GM23338 (cell line): ENCODE measurements at regions not wholly inside any gene's neighbourhood (a gene's known extent, or its start where the extent isn't known, plus 50 kb on each side); places are given as distances from the start of the nearest gene placed in this dataset.

Source experiments
- ATAC-seq: fragments of 200-7000 bp; cut with Tn5 transposase; 3 replicates; pipeline ENCODE4 v1.9.1; 2020
- DNase-seq: peaks from one replicate; pipeline ENCODE4 v3.0.0-alpha.2; 2015; ENCODE audit warnings: low spot score
- H2AFZ ChIP-seq: fragments of 200-600 bp; sonication (generic); 2 replicates; pipeline ENCODE4 v1.8.0; 2016; ENCODE audit warnings: antibody characterized with exemption, mild to moderate bottlenecking, moderate library complexity
- H3F3A ChIP-seq: fragments of 200-600 bp; sonication (generic); replicated peaks from 2 replicates; pipeline ENCODE4 v1.8.0; 2017; ENCODE audit warnings: antibody characterized with exemption, mixed run types, low read depth
- H3K27ac ChIP-seq: fragments of 200-600 bp; sonication (generic); 2 replicates; pipeline ENCODE4 v1.6.1; 2016; ENCODE audit warnings: low read depth
- H3K27me3 ChIP-seq: fragments of 200-600 bp; sonication (generic); 2 replicates; pipeline ENCODE4 v1.8.0; 2016; ENCODE audit warnings: mild to moderate bottlenecking, mixed run types, moderate library complexity; ENCODE audit not compliant: insufficient read depth
- H3K36me3 ChIP-seq: fragments of 200-600 bp; sonication (generic); 2 replicates; pipeline ENCODE4 v1.8.0; 2016; ENCODE audit warnings: mild to moderate bottlenecking; ENCODE audit not compliant: insufficient read depth
- H3K4me1 ChIP-seq: fragments of 200-600 bp; sonication (generic); 2 replicates; pipeline ENCODE4 v1.8.0; 2016; ENCODE audit warnings: mild to moderate bottlenecking, moderate library complexity; ENCODE audit not compliant: insufficient read depth
- H3K4me2 ChIP-seq: fragments of 200-600 bp; sonication (generic); 2 replicates; pipeline ENCODE4 v1.7.1; 2017; ENCODE audit warnings: mixed run types
- H3K4me3 ChIP-seq: fragments of 200-600 bp; sonication (generic); 2 replicates; pipeline ENCODE4 v1.6.1; 2016; ENCODE audit warnings: mixed run types
- H3K79me2 ChIP-seq: fragments of 200-600 bp; sonication (generic); replicated peaks from 2 replicates; pipeline ENCODE4 v1.8.0; 2017; ENCODE audit warnings: mild to moderate bottlenecking; ENCODE audit not compliant: insufficient read depth
- H3K9me2 ChIP-seq: fragments of 200-600 bp; sonication (generic); 2 replicates; pipeline ENCODE4 v1.8.0; 2017; ENCODE audit not compliant: insufficient read depth
- H4K20me1 ChIP-seq: fragments of 200-600 bp; sonication (generic); replicated peaks from 2 replicates; pipeline ENCODE4 v1.8.0; 2017; ENCODE audit warnings: mild to moderate bottlenecking; ENCODE audit not compliant: insufficient read depth
- H3K27ac Mint-ChIP-seq: 2 replicates; pipeline ENCODE4 v1.8.0; 2020; ENCODE audit warnings: inconsistent platforms, mild to moderate bottlenecking, moderate library complexity, mixed read lengths
- H3K27me3 Mint-ChIP-seq: 3 replicates; pipeline ENCODE4 v1.8.0; 2022; ENCODE audit warnings: low read depth, mild to moderate bottlenecking, moderate library complexity, mixed read lengths, inconsistent platforms; ENCODE audit not compliant: insufficient read depth, poor library complexity
- H3K36me3 Mint-ChIP-seq: 3 replicates; pipeline ENCODE4 v1.8.0; 2021; ENCODE audit warnings: low read depth, mild to moderate bottlenecking, inconsistent platforms, moderate library complexity, mixed read lengths
- H3K4me1 Mint-ChIP-seq: 3 replicates; pipeline ENCODE4 v1.8.0; 2020; ENCODE audit warnings: mild to moderate bottlenecking, inconsistent platforms, mixed read lengths
- H3K4me3 Mint-ChIP-seq: 3 replicates; pipeline ENCODE4 v1.8.0; 2021; ENCODE audit warnings: moderate library complexity, mild to moderate bottlenecking, inconsistent platforms, mixed read lengths
- H3K9me3 Mint-ChIP-seq: 3 replicates; pipeline ENCODE4 v1.8.0; 2020; ENCODE audit warnings: moderate library complexity, mild to moderate bottlenecking, inconsistent platforms, mixed read lengths
- CREB1 ChIP-seq: fragments of 250-450 bp; sonication (Bioruptor Pico); IDR thresholded peaks from 2 replicates; pipeline ENCODE4 v1.5.0; 2020; ENCODE audit warnings: low read depth, mild to moderate bottlenecking, moderate library complexity
- EZH2 ChIP-seq: fragments of 200-600 bp; sonication (generic); IDR thresholded peaks from one replicate; pipeline ENCODE4 v1.8.0; 2017; ENCODE audit warnings: antibody characterized with exemption, mild to moderate bottlenecking, low read depth; ENCODE audit not compliant: unreplicated experiment
- JUNB ChIP-seq: IDR thresholded peaks from one replicate; pipeline ENCODE4 v1.6.1; 2016; ENCODE audit warnings: antibody characterized with exemption; ENCODE audit not compliant: unreplicated experiment
- NANOG ChIP-seq: IDR thresholded peaks from 2 replicates; pipeline ENCODE4 v1.6.1; 2016; ENCODE audit warnings: antibody characterized with exemption, borderline replicate concordance
- POLR2AphosphoS5 ChIP-seq: IDR thresholded peaks from 2 replicates; pipeline ENCODE4 v1.6.1; 2016; ENCODE audit warnings: antibody characterized with exemption, low read depth
- STAT1 ChIP-seq: IDR thresholded peaks from one replicate; pipeline ENCODE4 v1.6.1; 2016; ENCODE audit warnings: antibody characterized with exemption; ENCODE audit not compliant: unreplicated experiment
- ZNF114 ChIP-seq: fragments of 250-450 bp; sonication (Bioruptor Pico); IDR thresholded peaks from 2 replicates; pipeline ENCODE4 v1.5.0; 2020; ENCODE audit warnings: mild to moderate bottlenecking, moderate library complexity
- ZNF331 ChIP-seq: fragments of 250-450 bp; sonication (Bioruptor Pico); IDR thresholded peaks from 2 replicates; pipeline ENCODE4 v1.5.0; 2020; ENCODE audit warnings: low read depth, mild to moderate bottlenecking, moderate library complexity
- TF ChIP-seq, protein P1 (sequence below): IDR thresholded peaks from one replicate; pipeline ENCODE4 v1.6.1; 2018; ENCODE audit warnings: antibody characterized with exemption; ENCODE audit not compliant: unreplicated experiment
- TF ChIP-seq, protein P2 (sequence below), 2 experiments: fragments of 200-600 bp in 1 of 2; sonication (generic) in 1 of 2; conservative IDR thresholded peaks; 2 replicates each; pipeline versions ENCODE4 v1.5.1 to v1.6.1; 2016 to 2017; ENCODE audit warnings: antibody characterized with exemption in 2 of 2, low read depth in 2 of 2, mild to moderate bottlenecking in 2 of 2, moderate library complexity in 1 of 2
- TF ChIP-seq, protein P3 (sequence below): IDR thresholded peaks from 2 replicates; pipeline ENCODE4 v1.6.1; 2016; ENCODE audit warnings: antibody characterized with exemption
- TF ChIP-seq, protein P4 (sequence below): fragments of 250-450 bp; sonication (Bioruptor Pico); IDR thresholded peaks from 2 replicates; pipeline ENCODE4 v1.5.0; 2020; ENCODE audit warnings: mild to moderate bottlenecking, moderate library complexity

DNA sequence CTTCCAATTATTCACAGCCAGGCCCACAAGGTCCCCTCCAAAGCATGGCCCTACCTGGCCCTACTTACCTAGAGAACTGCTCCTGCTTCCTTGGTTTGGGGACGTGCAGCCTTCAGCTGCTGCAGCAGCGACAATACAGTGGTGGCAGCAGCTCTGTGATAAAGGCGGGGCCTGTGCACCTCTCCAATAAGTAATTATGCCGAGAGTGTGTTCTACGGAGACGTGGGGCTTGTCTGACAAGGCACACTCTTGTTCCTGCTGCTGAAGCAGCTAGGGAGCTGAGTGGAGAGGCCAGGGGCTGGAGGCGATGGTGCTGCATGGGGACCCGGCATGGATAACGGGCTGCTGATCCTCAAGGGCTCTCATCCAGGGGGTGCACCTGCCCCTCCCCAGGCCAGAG is 98.0 kb upstream of the THY1 start:
- Mint-ChIP-seq H3K27ac (no peak overlapping the region), H3K27me3 (peaks cover 12% of the 10 kb centered on the region), H3K4me3 (no peak overlapping the region), H3K4me1 (peaks cover 12% of the 10 kb centered on the region; the same call in 2 of the 3 replicates), H3K9me3 (no peaks in the 10 kb centered on the region), H3K36me3 (no peaks in the 10 kb centered on the region)
- no peak overlapping the region for H3K27ac ChIP-seq
- no peaks in the 10 kb centered on the region; the same call in 1 of the 2 replicates for H4K20me1 ChIP-seq
- no peaks in the 10 kb centered on the region for H3K27me3 ChIP-seq
- ATAC-seq, result no peak
- no peak overlapping the region for H3K4me3 ChIP-seq
- no peaks in the 10 kb centered on the region for H3K79me2 ChIP-seq
- no peak overlapping the region for H2AFZ ChIP-seq
- DNase-seq, result no peak
- H3K36me3 ChIP-seq, result no peaks in the 10 kb centered on the region
- no peak overlapping the region for H3K4me2 ChIP-seq
- no peaks in the 10 kb centered on the region for H3F3A ChIP-seq
- H3K4me1 ChIP-seq, result no peaks in the 10 kb centered on the region
- no peaks in the 10 kb centered on the region for H3K9me2 ChIP-seq
- TF ChIP-seq ZNF114 (CRISPR knock-in tag) (no peak), JUNB (no peak), EZH2 (no peak), STAT1 (no peak), ZNF331 (CRISPR knock-in tag) (no peak), POLR2AphosphoS5 (no peak), NANOG (no peak), CREB1 (no peak)
- TF ChIP-seq, protein P1, sequence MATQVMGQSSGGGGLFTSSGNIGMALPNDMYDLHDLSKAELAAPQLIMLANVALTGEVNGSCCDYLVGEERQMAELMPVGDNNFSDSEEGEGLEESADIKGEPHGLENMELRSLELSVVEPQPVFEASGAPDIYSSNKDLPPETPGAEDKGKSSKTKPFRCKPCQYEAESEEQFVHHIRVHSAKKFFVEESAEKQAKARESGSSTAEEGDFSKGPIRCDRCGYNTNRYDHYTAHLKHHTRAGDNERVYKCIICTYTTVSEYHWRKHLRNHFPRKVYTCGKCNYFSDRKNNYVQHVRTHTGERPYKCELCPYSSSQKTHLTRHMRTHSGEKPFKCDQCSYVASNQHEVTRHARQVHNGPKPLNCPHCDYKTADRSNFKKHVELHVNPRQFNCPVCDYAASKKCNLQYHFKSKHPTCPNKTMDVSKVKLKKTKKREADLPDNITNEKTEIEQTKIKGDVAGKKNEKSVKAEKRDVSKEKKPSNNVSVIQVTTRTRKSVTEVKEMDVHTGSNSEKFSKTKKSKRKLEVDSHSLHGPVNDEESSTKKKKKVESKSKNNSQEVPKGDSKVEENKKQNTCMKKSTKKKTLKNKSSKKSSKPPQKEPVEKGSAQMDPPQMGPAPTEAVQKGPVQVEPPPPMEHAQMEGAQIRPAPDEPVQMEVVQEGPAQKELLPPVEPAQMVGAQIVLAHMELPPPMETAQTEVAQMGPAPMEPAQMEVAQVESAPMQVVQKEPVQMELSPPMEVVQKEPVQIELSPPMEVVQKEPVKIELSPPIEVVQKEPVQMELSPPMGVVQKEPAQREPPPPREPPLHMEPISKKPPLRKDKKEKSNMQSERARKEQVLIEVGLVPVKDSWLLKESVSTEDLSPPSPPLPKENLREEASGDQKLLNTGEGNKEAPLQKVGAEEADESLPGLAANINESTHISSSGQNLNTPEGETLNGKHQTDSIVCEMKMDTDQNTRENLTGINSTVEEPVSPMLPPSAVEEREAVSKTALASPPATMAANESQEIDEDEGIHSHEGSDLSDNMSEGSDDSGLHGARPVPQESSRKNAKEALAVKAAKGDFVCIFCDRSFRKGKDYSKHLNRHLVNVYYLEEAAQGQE, result no peak
- TF ChIP-seq, protein P2, sequence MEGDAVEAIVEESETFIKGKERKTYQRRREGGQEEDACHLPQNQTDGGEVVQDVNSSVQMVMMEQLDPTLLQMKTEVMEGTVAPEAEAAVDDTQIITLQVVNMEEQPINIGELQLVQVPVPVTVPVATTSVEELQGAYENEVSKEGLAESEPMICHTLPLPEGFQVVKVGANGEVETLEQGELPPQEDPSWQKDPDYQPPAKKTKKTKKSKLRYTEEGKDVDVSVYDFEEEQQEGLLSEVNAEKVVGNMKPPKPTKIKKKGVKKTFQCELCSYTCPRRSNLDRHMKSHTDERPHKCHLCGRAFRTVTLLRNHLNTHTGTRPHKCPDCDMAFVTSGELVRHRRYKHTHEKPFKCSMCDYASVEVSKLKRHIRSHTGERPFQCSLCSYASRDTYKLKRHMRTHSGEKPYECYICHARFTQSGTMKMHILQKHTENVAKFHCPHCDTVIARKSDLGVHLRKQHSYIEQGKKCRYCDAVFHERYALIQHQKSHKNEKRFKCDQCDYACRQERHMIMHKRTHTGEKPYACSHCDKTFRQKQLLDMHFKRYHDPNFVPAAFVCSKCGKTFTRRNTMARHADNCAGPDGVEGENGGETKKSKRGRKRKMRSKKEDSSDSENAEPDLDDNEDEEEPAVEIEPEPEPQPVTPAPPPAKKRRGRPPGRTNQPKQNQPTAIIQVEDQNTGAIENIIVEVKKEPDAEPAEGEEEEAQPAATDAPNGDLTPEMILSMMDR (conservative IDR thresholded peaks at IDR 0.05; ENCODE audit: low read depth in 2 of 2), result no peak
- TF ChIP-seq, protein P3, sequence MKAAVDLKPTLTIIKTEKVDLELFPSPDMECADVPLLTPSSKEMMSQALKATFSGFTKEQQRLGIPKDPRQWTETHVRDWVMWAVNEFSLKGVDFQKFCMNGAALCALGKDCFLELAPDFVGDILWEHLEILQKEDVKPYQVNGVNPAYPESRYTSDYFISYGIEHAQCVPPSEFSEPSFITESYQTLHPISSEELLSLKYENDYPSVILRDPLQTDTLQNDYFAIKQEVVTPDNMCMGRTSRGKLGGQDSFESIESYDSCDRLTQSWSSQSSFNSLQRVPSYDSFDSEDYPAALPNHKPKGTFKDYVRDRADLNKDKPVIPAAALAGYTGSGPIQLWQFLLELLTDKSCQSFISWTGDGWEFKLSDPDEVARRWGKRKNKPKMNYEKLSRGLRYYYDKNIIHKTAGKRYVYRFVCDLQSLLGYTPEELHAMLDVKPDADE, result no peak

DNA sequence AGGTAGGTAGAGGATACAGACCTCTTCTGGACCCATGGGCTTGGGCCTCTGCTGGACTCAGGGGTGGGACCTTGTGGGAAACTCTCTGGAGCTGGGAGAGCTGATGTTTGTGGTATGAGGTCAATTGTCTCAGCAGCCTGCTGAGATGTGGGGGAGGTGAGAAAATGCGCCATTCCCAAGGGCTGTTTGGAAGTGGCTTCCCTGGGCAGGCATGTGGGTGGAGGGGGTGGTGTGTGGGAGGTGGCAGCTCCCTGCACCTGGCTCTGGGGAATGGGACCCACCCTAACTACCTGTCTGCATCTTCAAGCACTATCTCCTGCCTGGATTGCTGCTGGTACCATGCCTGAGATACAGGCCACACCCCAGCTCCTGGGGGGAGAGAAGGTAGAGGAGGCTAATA is 97.4 kb upstream of the THY1 start:
- no peaks in the 10 kb centered on the region for H3F3A ChIP-seq
- H2AFZ ChIP-seq, result no peak overlapping the region
- no peak overlapping the region for H3K4me3 ChIP-seq
- Mint-ChIP-seq H3K9me3 (no peaks in the 10 kb centered on the region), H3K4me1 (peaks cover 12% of the 10 kb centered on the region; the same call in 2 of the 3 replicates), H3K27ac (no peak overlapping the region), H3K36me3 (no peaks in the 10 kb centered on the region), H3K4me3 (no peak overlapping the region), H3K27me3 (peaks cover 12% of the 10 kb centered on the region)
- ATAC-seq (peak; percentile 25; the same call in 2 of the 3 replicates), DNase-seq (no peak)
- H3K27ac ChIP-seq, result no peak overlapping the region
- H3K4me2 ChIP-seq, result no peak overlapping the region
- H4K20me1 ChIP-seq, result no peaks in the 10 kb centered on the region; the same call in 1 of the 2 replicates
- no peaks in the 10 kb centered on the region for H3K27me3 ChIP-seq
- H3K4me1 ChIP-seq, result no peaks in the 10 kb centered on the region
- H3K79me2 ChIP-seq, result no peaks in the 10 kb centered on the region
- no peaks in the 10 kb centered on the region for H3K9me2 ChIP-seq
- H3K36me3 ChIP-seq, result no peaks in the 10 kb centered on the region
- TF ChIP-seq, protein P4, sequence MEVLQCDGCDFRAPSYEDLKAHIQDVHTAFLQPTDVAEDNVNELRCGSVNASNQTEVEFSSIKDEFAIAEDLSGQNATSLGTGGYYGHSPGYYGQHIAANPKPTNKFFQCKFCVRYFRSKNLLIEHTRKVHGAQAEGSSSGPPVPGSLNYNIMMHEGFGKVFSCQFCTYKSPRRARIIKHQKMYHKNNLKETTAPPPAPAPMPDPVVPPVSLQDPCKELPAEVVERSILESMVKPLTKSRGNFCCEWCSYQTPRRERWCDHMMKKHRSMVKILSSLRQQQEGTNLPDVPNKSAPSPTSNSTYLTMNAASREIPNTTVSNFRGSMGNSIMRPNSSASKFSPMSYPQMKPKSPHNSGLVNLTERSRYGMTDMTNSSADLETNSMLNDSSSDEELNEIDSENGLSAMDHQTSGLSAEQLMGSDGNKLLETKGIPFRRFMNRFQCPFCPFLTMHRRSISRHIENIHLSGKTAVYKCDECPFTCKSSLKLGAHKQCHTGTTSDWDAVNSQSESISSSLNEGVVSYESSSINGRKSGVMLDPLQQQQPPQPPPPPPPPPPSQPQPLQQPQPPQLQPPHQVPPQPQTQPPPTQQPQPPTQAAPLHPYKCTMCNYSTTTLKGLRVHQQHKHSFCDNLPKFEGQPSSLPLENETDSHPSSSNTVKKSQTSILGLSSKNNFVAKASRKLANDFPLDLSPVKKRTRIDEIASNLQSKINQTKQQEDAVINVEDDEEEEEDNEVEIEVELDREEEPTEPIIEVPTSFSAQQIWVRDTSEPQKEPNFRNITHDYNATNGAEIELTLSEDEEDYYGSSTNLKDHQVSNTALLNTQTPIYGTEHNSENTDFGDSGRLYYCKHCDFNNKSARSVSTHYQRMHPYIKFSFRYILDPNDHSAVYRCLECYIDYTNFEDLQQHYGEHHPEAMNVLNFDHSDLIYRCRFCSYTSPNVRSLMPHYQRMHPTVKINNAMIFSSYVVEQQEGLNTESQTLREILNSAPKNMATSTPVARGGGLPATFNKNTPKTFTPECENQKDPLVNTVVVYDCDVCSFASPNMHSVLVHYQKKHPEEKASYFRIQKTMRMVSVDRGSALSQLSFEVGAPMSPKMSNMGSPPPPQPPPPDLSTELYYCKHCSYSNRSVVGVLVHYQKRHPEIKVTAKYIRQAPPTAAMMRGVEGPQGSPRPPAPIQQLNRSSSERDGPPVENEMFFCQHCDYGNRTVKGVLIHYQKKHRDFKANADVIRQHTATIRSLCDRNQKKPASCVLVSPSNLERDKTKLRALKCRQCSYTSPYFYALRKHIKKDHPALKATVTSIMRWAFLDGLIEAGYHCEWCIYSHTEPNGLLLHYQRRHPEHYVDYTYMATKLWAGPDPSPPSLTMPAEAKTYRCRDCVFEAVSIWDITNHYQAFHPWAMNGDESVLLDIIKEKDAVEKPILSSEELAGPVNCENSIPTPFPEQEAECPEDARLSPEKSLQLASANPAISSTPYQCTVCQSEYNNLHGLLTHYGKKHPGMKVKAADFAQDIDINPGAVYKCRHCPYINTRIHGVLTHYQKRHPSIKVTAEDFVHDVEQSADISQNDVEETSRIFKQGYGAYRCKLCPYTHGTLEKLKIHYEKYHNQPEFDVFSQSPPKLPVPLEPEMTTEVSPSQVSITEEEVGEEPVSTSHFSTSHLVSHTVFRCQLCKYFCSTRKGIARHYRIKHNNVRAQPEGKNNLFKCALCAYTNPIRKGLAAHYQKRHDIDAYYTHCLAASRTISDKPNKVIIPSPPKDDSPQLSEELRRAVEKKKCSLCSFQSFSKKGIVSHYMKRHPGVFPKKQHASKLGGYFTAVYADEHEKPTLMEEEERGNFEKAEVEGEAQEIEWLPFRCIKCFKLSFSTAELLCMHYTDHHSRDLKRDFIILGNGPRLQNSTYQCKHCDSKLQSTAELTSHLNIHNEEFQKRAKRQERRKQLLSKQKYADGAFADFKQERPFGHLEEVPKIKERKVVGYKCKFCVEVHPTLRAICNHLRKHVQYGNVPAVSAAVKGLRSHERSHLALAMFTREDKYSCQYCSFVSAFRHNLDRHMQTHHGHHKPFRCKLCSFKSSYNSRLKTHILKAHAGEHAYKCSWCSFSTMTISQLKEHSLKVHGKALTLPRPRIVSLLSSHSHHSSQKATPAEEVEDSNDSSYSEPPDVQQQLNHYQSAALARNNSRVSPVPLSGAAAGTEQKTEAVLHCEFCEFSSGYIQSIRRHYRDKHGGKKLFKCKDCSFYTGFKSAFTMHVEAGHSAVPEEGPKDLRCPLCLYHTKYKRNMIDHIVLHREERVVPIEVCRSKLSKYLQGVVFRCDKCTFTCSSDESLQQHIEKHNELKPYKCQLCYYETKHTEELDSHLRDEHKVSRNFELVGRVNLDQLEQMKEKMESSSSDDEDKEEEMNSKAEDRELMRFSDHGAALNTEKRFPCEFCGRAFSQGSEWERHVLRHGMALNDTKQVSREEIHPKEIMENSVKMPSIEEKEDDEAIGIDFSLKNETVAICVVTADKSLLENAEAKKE, result no peak
